Large intestine (tissue), 3 donors: ENCODE measurements at regions not wholly inside any gene's neighbourhood (a gene's known extent, or its start where the extent isn't known, plus 50 kb on each side); places are given as distances from the start of the nearest gene placed in this dataset.

Experiments
- DNase-seq, 2 donors: peaks; one replicate each; pipeline versions ENCODE4 v3.0.0 to v3.0.0-alpha.2; 2013
- H3K27ac ChIP-seq: one replicate; pipeline ENCODE4 v1.5.1; 2013; ENCODE audit warnings: low read length
- H3K27me3 ChIP-seq: 2 replicates; pipeline ENCODE4 v1.6.1; 2013; ENCODE audit warnings: low read length; ENCODE audit not compliant: control insufficient read depth, insufficient read depth
- H3K36me3 ChIP-seq: 2 replicates; pipeline ENCODE4 v1.6.1; 2013; ENCODE audit warnings: low read length; ENCODE audit not compliant: control insufficient read depth, insufficient read depth
- H3K4me1 ChIP-seq: one replicate; pipeline ENCODE4 v1.6.1; 2013; ENCODE audit warnings: low read length; ENCODE audit not compliant: control insufficient read depth, insufficient read depth
- H3K4me3 ChIP-seq: one replicate; pipeline ENCODE4 v1.5.1; 2013; ENCODE audit warnings: low read length
- H3K9me3 ChIP-seq: one replicate; pipeline ENCODE4 v1.6.1; 2013; ENCODE audit warnings: mild to moderate bottlenecking, low read depth, low read length, moderate library complexity; ENCODE audit not compliant: control insufficient read depth
- WGBS: methylation state at CpG from one replicate; pipeline ENCODE4 v1.1.5; 2013; ENCODE audit warnings: low lambda C conversion rate; ENCODE audit not compliant: insufficient coverage; 5-methylcytosine and 5-hydroxymethylcytosine counted together

- DNase-seq: no peak
- Histone ChIP-seq H3K9me3 (no peaks in the 10 kb centered on the region), H3K4me3 (no peak overlapping the region), H3K27ac (no peak overlapping the region), H3K4me1 (no peaks in the 10 kb centered on the region), H3K36me3 (no peaks in the 10 kb centered on the region), H3K27me3 (no peaks in the 10 kb centered on the region)
- 75% methylated on average over 2 of the region's 3 CpGs for WGBS
These were observed 201.0 kb upstream of the CAMK1G start for GRCh38 chr1:209382231-209383100.

DNA sequence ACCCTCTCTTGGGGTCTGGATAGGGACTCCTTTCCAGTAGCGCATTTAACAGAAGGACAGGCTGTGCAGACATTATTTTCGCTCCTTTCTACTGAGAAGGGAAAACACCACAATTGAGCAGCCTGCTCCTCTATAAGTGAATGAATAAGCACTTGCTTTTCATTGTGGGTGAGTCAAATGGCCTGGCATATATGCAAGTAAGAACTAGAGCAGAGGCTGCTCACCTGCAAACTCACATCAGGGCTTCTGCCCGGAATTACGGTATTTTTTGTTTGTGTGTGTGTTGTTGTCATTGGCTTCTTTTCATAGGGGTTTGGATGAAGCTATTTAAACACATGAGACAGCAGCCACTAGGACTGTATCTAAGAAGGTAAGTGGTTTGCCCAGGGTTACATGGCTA lies 200.1 kb upstream of the CAMK1G start:
- no peak for DNase-seq
- H3K27me3 ChIP-seq: no peaks in the 10 kb centered on the region
- no peak overlapping the region for H3K4me3 ChIP-seq
- H3K4me1 ChIP-seq: no peaks in the 10 kb centered on the region
- H3K36me3 ChIP-seq: no peaks in the 10 kb centered on the region
- no peak overlapping the region for H3K27ac ChIP-seq
- WGBS: no CpG with 5 or more reads among the region's 4 CpGs
- no peaks in the 10 kb centered on the region for H3K9me3 ChIP-seq

DNA sequence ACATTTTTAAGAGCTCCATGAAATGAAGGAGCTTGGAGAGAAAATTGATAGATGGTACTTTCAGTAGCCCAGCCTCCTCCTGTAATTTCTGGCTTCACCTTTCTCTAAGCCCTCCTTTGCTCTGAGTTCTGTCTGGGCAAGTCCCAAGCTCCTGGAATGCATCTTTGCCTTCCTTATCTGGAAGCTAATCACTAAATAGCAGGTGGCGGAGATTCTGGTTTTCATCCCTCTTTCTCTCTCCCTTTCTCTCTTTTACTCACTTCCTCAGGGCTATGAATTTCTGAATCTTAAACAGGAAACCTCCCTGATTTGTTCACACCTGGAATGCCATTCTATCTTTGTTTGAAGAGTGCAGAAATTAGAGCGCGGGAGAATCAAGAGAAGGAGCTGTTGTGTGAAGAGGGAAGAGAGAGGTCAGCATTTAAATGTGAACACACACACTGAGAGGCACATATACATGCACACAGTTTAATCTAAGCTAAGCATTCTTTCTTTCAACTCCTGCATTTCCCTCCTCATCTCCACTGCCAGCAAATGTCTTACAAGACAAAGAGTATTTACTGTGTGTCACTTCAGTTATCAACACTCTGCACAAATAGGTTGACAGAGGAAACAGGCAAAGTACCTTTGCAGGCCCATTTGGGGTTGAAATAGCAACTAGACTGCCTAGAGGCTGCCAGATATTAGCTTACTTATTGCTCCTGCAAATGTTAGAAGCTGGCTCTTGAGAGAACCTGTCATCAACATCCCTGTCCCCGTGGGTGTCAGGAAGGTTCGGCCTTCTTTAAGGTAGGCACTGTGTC lies 199.4 kb upstream of the CAMK1G start:
- no peak overlapping the region for H3K27ac ChIP-seq
- WGBS: no CpG with 5 or more reads among the region's 5 CpGs
- no peak overlapping the region for H3K4me3 ChIP-seq
- no peaks in the 10 kb centered on the region for H3K9me3 ChIP-seq
- no peaks in the 10 kb centered on the region for H3K27me3 ChIP-seq
- H3K36me3 ChIP-seq: no peaks in the 10 kb centered on the region
- no peaks in the 10 kb centered on the region for H3K4me1 ChIP-seq
- no peak for DNase-seq

- WGBS: no CpG with 5 or more reads among the region's 2 CpGs
- Histone ChIP-seq H3K4me1 (no peaks in the 10 kb centered on the region), H3K27me3 (no peaks in the 10 kb centered on the region), H3K9me3 (no peaks in the 10 kb centered on the region), H3K27ac (no peak overlapping the region), H3K4me3 (no peak overlapping the region), H3K36me3 (no peaks in the 10 kb centered on the region)
- no peak for DNase-seq
These were observed 198.6 kb upstream of the CAMK1G start for GRCh38 chr1:209384710-209385550.

DNA sequence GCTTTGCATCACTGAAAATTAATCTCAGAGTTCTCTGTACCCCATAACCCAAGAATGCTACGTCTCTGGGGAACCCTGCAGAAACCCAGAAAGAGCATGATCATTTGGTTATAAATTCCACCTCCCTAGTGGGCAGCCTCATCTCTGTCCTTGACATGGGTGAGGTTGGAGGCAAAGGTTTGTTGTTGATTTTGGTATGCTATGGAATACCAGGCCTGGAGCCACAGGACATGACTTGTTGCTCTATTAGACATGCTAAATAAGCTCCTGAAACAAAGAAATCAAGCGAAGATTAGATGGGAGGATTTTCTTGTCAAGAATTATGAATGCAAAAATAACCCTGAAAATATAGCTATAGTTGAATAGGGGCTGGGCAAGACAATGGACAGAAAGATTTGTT lies 197.4 kb upstream of the CAMK1G start:
- 100% methylated on average over 1 of the region's 2 CpGs for WGBS
- Histone ChIP-seq H3K4me3 (no peak overlapping the region), H3K9me3 (no peaks in the 10 kb centered on the region), H3K27me3 (no peaks in the 10 kb centered on the region), H3K36me3 (no peaks in the 10 kb centered on the region), H3K4me1 (no peaks in the 10 kb centered on the region), H3K27ac (no peak overlapping the region)
- no peak for DNase-seq

- no CpG with 5 or more reads among the region's 5 CpGs for WGBS
- no peak overlapping the region for H3K27ac ChIP-seq
- H3K36me3 ChIP-seq: no peaks in the 10 kb centered on the region
- no peaks in the 10 kb centered on the region for H3K27me3 ChIP-seq
- no peaks in the 10 kb centered on the region for H3K4me1 ChIP-seq
- no peak for DNase-seq
- no peaks in the 10 kb centered on the region for H3K9me3 ChIP-seq
- H3K4me3 ChIP-seq: no peak overlapping the region
These were observed 196.1 kb upstream of the CAMK1G start for GRCh38 chr1:209387271-209387968.

GRCh38 chr1:209387969-209388329 lies 195.6 kb upstream of the CAMK1G start:
- 89% methylated on average over 1 of the region's 2 CpGs for WGBS
- no peaks in the 10 kb centered on the region for H3K4me1 ChIP-seq
- no peak for DNase-seq
- H3K27ac ChIP-seq: no peak overlapping the region
- no peaks in the 10 kb centered on the region for H3K27me3 ChIP-seq
- H3K9me3 ChIP-seq: no peaks in the 10 kb centered on the region
- H3K4me3 ChIP-seq: no peak overlapping the region
- H3K36me3 ChIP-seq: no peaks in the 10 kb centered on the region

DNA sequence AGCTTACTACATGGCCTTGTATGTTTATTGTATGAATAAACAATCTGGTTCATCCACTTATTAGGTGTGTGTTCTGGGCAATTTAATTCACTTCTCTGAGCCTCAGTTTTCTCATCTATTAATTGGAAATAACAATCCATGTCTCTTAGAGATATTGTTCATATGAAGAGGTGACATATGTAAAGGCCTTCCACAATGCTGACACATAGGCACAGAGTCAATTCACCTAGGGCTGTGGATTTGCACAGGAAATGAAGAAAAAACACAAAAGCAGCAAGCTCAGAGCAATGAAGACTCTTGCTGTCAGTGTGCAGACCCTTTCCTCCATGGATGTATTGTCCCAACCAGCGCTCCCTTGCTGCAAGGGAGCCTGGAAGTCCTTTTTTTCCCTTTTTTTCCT lies 195.2 kb upstream of the CAMK1G start:
- Histone ChIP-seq H3K36me3 (no peaks in the 10 kb centered on the region), H3K9me3 (no peaks in the 10 kb centered on the region), H3K4me1 (no peaks in the 10 kb centered on the region), H3K27ac (no peak overlapping the region), H3K27me3 (no peaks in the 10 kb centered on the region), H3K4me3 (no peak overlapping the region)
- no peak for DNase-seq
- 100% methylated on average over 1 of the region's 1 CpG for WGBS

GRCh38 chr1:209389258-209389657 lies 194.3 kb upstream of the CAMK1G start:
- whole genome bisulfite sequencing: no CpG with 5 or more reads among the region's 1 CpG
- Histone ChIP-seq H3K4me3 (no peak overlapping the region), H3K9me3 (no peaks in the 10 kb centered on the region), H3K4me1 (no peaks in the 10 kb centered on the region), H3K27ac (no peak overlapping the region), H3K27me3 (no peaks in the 10 kb centered on the region), H3K36me3 (no peaks in the 10 kb centered on the region)
- DNase-seq: no peak

DNA sequence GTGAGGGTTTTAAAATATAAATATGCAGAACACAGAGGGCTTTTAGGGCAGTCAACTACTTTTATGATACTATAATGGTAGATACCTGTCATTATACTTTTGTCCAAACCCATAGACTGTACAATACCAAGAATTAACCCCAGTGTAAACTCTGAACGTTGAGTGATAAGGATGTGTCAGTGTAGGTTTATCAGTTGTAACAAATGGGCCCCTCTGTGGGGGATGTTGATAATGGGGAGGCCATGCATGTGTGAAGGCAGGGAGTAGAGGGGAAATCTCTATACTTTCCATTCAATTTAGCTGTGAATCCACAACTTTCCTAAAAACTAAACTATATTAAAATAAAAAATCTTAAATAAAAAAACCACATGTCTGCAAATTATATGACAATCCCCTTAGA lies 193.5 kb upstream of the CAMK1G start:
- H3K27ac ChIP-seq: no peak overlapping the region
- no CpG with 5 or more reads among the region's 1 CpG for WGBS
- no peaks in the 10 kb centered on the region for H3K9me3 ChIP-seq
- H3K36me3 ChIP-seq: no peaks in the 10 kb centered on the region
- H3K4me3 ChIP-seq: no peak overlapping the region
- DNase-seq: no peak
- H3K27me3 ChIP-seq: no peaks in the 10 kb centered on the region
- no peaks in the 10 kb centered on the region for H3K4me1 ChIP-seq
